Right ventricle myocardium inferior (tissue), 1 donor: ENCODE measurements at regions not wholly inside any gene's neighbourhood (a gene's known extent, or its start where the extent isn't known, plus 50 kb on each side); places are given as distances from the start of the nearest gene placed in this dataset.
A peak's percentile ranks its signal among the peaks of the same experiment; 100 is the strongest.

Experiments used
- ATAC-seq: fragments of 200-7000 bp; cut with Tn5 transposase; one replicate; pipeline ENCODE4 v1.9.1; 2020; ENCODE audit warnings: mild to moderate bottlenecking, moderate library complexity
- DNase-seq: peaks from one replicate; pipeline ENCODE4 v3.0.0; 2021; ENCODE audit errors: missing footprints
- intact Hi-C: fragments of 100-400 bp; cut with DNase I; formaldehyde crosslinking; loops from one replicate; pipeline ENCODE4 v1.11.0; 2022
- donor health status: DM: no; HTN: yes; CAD: no; lungs with severe emphysema.

- ATAC-seq (no peak), DNase-seq (no peak)
- intact Hi-C loops, result no loop called here
Observed at GRCh38 chr10:58140691-58141347, 126.9 kb downstream of the IPMK start.

- ATAC-seq (no peak), DNase-seq (no peak)
- intact Hi-C loops, result no loop called here
Observed at GRCh38 chr10:58140054-58140453, 127.6 kb downstream of the IPMK start.

- ATAC-seq (no peak), DNase-seq (no peak)
- intact Hi-C loops, result no loop called here
Observed at GRCh38 chr10:58137813-58138212, 129.9 kb downstream of the IPMK start.

GRCh38 chr10:58115218-58116050, 152.3 kb downstream of the IPMK start:
- intact Hi-C loops, result no loop called here
- DNase-seq (no peak), ATAC-seq (no peak)

GRCh38 chr10:58109731-58110130, 158.0 kb downstream of the IPMK start:
- no peak for DNase-seq
- ATAC-seq, result no peak
- intact Hi-C loops, result no loop called here

GRCh38 chr10:58107506-58107905, 160.2 kb downstream of the IPMK start:
- intact Hi-C loops, result no loop called here
- DNase-seq, result no peak
- ATAC-seq, result no peak

- DNase-seq (no peak), ATAC-seq (no peak)
- intact Hi-C loops, result no loop called here
Observed at GRCh38 chr10:58106211-58107035, 161.3 kb downstream of the IPMK start.

GRCh38 chr10:58104351-58104751, 163.3 kb downstream of the IPMK start:
- DNase-seq, result peak; percentile 35
- intact Hi-C loops, result no loop called here
- peak; percentile 50 for ATAC-seq

GRCh38 chr10:58102897-58103296, 164.8 kb downstream of the IPMK start:
- no peak for ATAC-seq
- no peak for DNase-seq
- intact Hi-C loops, result no loop called here

- intact Hi-C loops, result no loop called here
- no peak for ATAC-seq
- no peak for DNase-seq
Observed at GRCh38 chr10:58101682-58102081, 166.0 kb downstream of the IPMK start.

- intact Hi-C loops, result no loop called here
- DNase-seq, result no peak
- ATAC-seq, result no peak
Observed at GRCh38 chr10:58094985-58095718, 172.5 kb downstream of the IPMK start.

GRCh38 chr10:58091886-58092285, 175.8 kb downstream of the IPMK start:
- intact Hi-C loops, result no loop called here
- ATAC-seq (no peak), DNase-seq (no peak)

GRCh38 chr10:58089739-58090138, 178.0 kb downstream of the IPMK start:
- DNase-seq, result no peak
- intact Hi-C loops, result no loop called here
- no peak for ATAC-seq

- DNase-seq, result no peak
- intact Hi-C loops, result no loop called here
- no peak for ATAC-seq
Observed at GRCh38 chr10:58087896-58088295, 179.8 kb downstream of the IPMK start.

- intact Hi-C loops, result no loop called here
- ATAC-seq, result no peak
- DNase-seq, result no peak
Observed at GRCh38 chr10:58086763-58087150, 180.9 kb downstream of the IPMK start.

GRCh38 chr10:58086144-58086762, 181.4 kb downstream of the IPMK start:
- intact Hi-C loops, result no loop called here
- DNase-seq (no peak), ATAC-seq (no peak)

GRCh38 chr10:58082248-58082647, 185.4 kb downstream of the IPMK start:
- no peak for ATAC-seq
- intact Hi-C loops, result no loop called here
- DNase-seq, result no peak

GRCh38 chr10:58081353-58081752, 186.3 kb downstream of the IPMK start:
- ATAC-seq (no peak), DNase-seq (no peak)
- intact Hi-C loops, result no loop called here

GRCh38 chr10:58079461-58079860, 188.2 kb downstream of the IPMK start:
- DNase-seq, result no peak
- intact Hi-C loops, result no loop called here
- ATAC-seq, result no peak
